Fibroblast of upper back skin (primary cell): ENCODE measurements at regions not wholly inside any gene's neighbourhood (a gene's known extent, or its start where the extent isn't known, plus 50 kb on each side); places are given as distances from the start of the nearest gene placed in this dataset.

Experiments
- DNase-seq: peaks from one replicate; pipeline ENCODE4 v3.0.0-alpha.2; 2013

DNA sequence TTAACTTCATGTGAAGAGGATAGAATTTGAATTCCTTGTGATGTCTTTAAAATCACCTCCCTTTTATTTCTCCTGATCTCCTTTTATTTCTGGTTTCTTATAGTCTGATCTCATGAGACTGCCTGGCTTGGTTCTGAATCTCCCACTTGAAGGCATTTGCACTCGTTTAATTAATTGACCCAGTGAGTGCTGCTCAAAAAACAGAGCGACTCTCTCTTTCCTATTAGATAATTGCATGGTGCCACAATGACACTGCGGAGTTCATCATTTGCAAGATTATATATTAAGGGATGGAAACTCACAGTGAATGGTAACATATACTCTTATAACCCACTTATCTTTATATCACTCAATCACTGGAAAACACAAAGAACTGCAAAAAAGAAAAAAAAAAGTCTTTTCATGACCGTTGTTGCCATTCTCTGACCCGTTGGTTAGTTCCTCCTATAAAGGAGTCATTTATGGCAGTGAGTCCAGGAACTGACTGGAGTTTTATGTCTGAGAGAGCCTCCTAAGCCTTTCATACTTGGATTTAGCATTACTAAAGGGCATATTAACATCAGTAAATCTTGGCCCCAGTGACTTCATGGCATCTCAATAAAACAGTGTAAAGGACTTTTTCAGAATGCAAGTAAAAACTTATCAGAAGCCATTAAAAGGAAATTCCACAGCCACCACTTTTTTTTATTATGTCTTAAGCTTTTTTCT is 103.3 kb upstream of the EPHA4 start:
- no peak for DNase-seq

DNA sequence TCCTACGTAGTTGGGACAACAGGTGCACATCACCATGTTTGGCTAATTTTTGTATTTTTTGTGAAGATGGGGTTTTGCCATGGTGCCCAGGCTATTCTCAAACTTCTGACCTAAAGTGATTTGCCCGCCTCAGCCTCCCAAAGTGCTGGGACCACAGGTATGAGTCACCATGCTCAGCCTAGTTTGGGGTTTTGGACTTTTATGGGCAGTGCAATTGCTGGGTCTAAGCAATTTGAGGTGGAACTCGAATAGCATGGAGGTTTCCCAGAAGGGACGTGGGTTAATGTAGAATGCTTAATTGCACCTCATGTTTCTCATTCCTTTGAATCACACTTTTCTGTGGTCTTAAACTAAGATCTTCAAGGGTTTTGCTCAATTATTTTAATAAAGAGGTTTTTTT is 102.3 kb upstream of the EPHA4 start:
- no peak for DNase-seq

DNA sequence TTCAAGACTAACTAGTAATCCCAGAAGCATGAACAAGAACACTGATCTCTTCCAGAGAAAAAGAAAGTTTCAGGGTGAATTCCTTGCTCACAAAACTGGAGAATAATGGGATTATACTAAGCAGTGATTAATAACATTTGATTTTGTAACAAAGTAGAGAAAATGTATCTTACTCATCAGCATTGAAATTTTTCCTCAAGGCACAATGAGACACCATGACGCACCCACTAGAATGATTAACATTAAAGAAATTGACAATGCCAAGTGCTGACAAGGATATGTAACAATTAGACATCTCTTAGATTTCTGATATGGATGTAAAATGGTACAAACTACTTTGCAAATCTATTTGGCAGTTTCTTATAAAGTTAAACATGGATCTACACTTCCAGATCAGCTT is 101.1 kb upstream of the EPHA4 start:
- no peak for DNase-seq

DNA sequence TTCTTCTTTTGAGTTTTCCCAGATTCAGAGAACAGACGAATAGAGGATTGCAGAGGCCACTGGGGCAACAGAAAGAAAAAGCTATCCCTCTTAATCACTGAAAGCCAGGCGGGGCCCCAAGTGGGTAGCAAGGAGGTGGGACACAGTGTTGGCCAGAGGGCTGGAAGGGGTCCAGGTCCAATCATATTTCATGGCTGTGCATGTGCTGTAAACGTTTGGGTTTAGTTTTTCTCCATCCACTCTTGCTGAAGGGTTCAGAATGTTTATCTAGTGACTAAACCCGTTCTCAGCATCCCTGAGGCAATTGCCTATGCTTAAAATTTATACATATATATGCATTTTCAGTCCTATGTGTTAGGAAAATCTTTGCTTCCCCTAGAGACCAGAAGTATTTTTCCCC is 99.4 kb upstream of the EPHA4 start:
- peak; percentile 13 for DNase-seq

DNA sequence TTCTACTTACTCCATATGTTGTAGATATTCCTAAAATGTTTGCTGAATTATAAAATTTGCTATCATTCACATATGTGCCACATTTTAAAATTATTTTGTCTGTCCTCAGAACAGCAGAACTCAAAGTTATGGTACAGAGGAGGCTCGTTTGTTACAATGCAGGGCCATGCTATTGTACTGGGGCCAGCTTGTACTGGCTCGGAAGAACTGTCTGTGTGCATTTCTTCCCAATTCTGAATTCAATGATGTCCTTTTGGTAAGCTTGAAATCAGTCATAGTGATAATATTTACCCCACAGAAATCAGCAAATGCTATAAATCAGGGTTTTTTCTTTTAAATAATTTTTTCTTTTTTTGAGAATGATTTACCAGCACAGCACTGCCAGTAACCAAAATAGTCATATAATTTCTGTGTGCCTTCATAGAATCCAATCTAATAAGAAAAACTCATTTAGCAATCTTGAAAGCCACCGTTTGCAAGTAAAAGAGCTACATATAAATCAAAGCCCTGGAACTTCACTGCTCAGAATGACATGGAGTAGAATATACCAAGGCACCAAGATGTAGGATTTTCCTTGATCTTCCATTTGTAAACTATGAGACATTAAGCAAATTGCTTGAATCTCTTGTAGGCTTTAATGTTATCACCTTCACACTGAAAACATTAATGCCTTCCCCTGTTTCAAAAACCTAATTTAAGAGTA is 90.7 kb upstream of the EPHA4 start:
- DNase-seq = no peak

DNA sequence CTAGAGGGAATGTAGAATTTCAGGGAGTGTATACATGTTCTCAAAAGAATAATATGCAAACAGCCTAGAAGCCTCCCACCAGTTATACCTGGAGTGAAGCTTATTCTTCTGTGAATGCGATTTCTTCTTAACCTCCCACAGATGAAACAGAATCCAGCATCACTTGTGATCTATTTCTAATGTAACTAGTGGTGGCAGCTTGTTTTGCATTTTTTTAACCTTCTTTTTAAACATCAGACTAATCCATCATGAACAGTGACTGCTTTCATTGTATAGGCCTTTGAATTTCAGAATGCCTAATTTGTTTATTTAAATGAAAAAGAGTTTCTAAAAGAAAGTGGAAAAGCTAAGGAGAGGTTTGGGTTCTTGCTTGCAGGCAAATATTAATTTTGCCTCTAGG is 85.7 kb upstream of the EPHA4 start:
- no peak for DNase-seq

- no peak for DNase-seq
These were observed 83.2 kb upstream of the EPHA4 start for GRCh38 chr2:221655300-221655699.

- DNase-seq = no peak
These were observed 81.1 kb upstream of the EPHA4 start for GRCh38 chr2:221653182-221653581.

GRCh38 chr2:221649051-221649775 is 77.1 kb upstream of the EPHA4 start:
- no peak for DNase-seq

GRCh38 chr2:221642447-221642846 is 70.3 kb upstream of the EPHA4 start:
- DNase-seq = no peak

- no peak for DNase-seq
These were observed 69.2 kb upstream of the EPHA4 start for GRCh38 chr2:221641181-221641871.

GRCh38 chr2:221640686-221641085 is 68.6 kb upstream of the EPHA4 start:
- DNase-seq = no peak

GRCh38 chr2:221637851-221638250 is 65.7 kb upstream of the EPHA4 start:
- no peak for DNase-seq

DNA sequence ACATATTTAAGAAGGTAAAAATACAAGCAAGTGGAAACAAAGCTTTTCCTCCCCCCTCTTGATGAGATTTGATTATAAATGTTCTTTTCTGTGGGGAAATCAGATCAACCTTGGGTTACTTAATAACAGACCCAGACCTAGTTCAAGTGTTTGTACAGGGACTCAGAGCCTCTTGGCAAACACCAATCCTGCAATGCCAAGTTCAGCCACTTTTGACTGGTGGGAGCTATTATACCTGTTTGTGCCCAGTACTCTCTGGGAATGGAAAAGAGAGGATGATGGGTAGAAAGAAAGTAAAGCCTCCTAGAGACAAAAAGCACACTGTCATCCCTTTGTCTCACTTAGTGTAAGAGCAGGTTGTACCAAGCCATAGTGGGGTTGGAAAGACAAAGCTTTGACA is 63.8 kb upstream of the EPHA4 start:
- DNase-seq = no peak

GRCh38 chr2:221629468-221629867 is 57.4 kb upstream of the EPHA4 start:
- DNase-seq = peak; percentile 81

DNA sequence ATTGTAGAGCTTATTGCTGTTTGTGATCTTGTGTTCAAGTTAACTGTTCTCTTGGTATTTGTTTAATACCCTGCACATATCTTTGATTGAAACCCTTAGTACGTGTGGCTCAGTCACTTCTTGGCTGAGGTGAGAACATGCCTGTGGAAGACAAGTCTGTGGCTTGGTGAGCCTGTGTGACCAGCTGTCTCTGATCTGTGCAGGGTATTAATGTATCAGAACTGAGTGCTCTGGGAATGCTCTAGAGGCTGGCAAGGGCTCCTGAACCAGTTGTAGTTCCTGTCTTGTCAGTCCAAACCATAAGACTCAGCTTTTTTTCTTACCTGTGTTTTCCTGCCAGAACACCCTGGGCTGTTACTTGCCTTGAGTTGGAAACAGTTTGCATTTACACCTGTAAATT is 52.4 kb upstream of the EPHA4 start:
- DNase-seq = no peak
